IMR-90 (cell line): ENCODE measurements at regions not wholly inside any gene's neighbourhood (a gene's known extent, or its start where the extent isn't known, plus 50 kb on each side); places are given as distances from the start of the nearest gene placed in this dataset.

Experiments used
- BHLHE40 ChIP-seq: fragments of 150-350 bp; IDR thresholded peaks from 2 replicates; pipeline ENCODE4 v1.6.1; 2016; ENCODE audit warnings: mild to moderate bottlenecking, low read depth, low read length
- CEBPB ChIP-seq: IDR thresholded peaks from 2 replicates; pipeline ENCODE4 v1.6.1; 2012; ENCODE audit warnings: low read depth, low read length, improper control_type of control experiment
- CTCF ChIP-seq: conservative IDR thresholded peaks from 2 replicates; pipeline ENCODE4 v1.5.1; 2012; ENCODE audit warnings: mild to moderate bottlenecking, low read depth, low read length, improper control_type of control experiment
- ELK1 ChIP-seq: fragments of 150-350 bp; IDR thresholded peaks from 2 replicates; pipeline ENCODE4 v1.6.1; 2016; ENCODE audit warnings: low read depth, mild to moderate bottlenecking, low read length, moderate library complexity, borderline replicate concordance
- FOS ChIP-seq: fragments of 150-350 bp; IDR thresholded peaks from 2 replicates; pipeline ENCODE4 v1.6.1; 2016; ENCODE audit warnings: low read depth, low read length
- MAFK ChIP-seq: IDR thresholded peaks from 2 replicates; pipeline ENCODE4 v1.6.1; 2012; ENCODE audit warnings: low read depth, low read length, improper control_type of control experiment
- MAZ ChIP-seq: IDR thresholded peaks from 2 replicates; pipeline ENCODE4 v1.6.1; 2012; ENCODE audit warnings: low read depth, mild to moderate bottlenecking, low read length, improper control_type of control experiment, moderate library complexity, borderline replicate concordance
- MXI1 ChIP-seq: IDR thresholded peaks from 2 replicates; pipeline ENCODE4 v1.6.1; 2012; ENCODE audit warnings: low read depth, mild to moderate bottlenecking, low read length, moderate library complexity, borderline replicate concordance
- NFE2L2 ChIP-seq: fragments of 150-350 bp; IDR thresholded peaks from 2 replicates; pipeline ENCODE4 v1.6.1; 2016; ENCODE audit warnings: low read depth, mild to moderate bottlenecking, low read length
- POLR2A ChIP-seq: IDR thresholded peaks from 2 replicates; pipeline ENCODE4 v1.6.1; 2012; ENCODE audit warnings: mild to moderate bottlenecking, low read depth, low read length
- RAD21 ChIP-seq: IDR thresholded peaks from 2 replicates; pipeline ENCODE4 v1.6.1; 2012; ENCODE audit warnings: low read length, improper control_type of control experiment
- RCOR1 ChIP-seq: IDR thresholded peaks from 2 replicates; pipeline ENCODE4 v1.6.1; 2012; ENCODE audit warnings: mild to moderate bottlenecking, low read length, improper control_type of control experiment; ENCODE audit not compliant: insufficient replicate concordance
- SMC3 ChIP-seq: fragments of 150-350 bp; IDR thresholded peaks from 2 replicates; pipeline ENCODE4 v1.6.1; 2016; ENCODE audit warnings: low read depth, mild to moderate bottlenecking, antibody characterized with exemption, low read length, moderate library complexity
- USF2 ChIP-seq: fragments of 150-350 bp; IDR thresholded peaks from 2 replicates; pipeline ENCODE4 v1.6.1; 2017; ENCODE audit warnings: mild to moderate bottlenecking, antibody characterized with exemption, low read length, low read depth

GRCh38 chr2:128535953-128536352 is 217.3 kb upstream of the HS6ST1 start:
- no peak for TF ChIP-seq USF2
- TF ChIP-seq CTCF: no peak
- TF ChIP-seq SMC3: peak; percentile 16; the same call in 1 of the 2 replicates
- TF ChIP-seq POLR2A: no peak
- TF ChIP-seq MAFK: no peak
- no peak for TF ChIP-seq MAZ
- peak; percentile 85 for TF ChIP-seq BHLHE40
- TF ChIP-seq FOS: peak; percentile 89
- TF ChIP-seq RAD21: peak; percentile 25; the same call in 1 of the 2 replicates
- TF ChIP-seq NFE2L2: no peak
- TF ChIP-seq ELK1: no peak
- TF ChIP-seq MXI1: no peak
- TF ChIP-seq CEBPB: no peak
- no peak for TF ChIP-seq RCOR1
